Fibroblast of the conjunctiva (primary cell): ENCODE measurements at regions not wholly inside any gene's neighbourhood (a gene's known extent, or its start where the extent isn't known, plus 50 kb on each side); places are given as distances from the start of the nearest gene placed in this dataset.

Experiments used
- DNase-seq: peaks from one replicate; pipeline ENCODE4 v3.0.0-alpha.2; 2010; ENCODE audit warnings: low read depth

DNA sequence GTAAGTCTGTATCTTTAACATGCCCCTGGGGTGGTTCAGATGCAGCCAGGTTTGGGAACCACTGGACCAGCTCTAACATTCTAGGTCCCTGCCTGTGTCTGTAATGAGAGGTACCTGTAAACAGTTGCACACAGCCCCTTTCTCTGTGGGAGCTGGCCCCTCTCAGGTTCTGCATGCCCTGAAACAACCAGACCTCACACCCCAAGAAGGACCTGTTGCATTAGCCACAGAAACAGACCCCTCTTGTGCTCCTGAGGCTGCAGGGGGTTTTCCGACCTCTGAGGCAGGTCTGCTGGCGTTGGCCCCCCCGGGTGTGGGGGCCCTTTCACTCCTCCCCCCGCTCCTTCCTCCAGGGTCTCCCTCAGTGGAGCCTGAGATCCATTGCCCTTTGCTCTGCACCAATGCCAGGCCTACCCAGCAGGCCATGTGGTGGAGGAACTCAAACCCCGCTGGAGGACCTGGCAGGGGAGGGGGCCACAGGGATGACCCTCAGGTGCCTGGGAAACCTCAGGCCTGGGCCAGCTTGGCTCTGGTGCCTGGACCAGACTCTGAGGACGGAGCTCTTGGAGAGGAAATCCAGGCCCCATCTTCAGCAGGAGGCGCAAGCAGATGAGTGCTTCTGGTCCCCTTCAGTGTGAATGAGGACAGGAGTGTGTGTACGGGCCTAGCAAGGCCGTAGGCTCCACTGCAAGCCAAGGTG, 61.4 kb upstream of the PJA1 start:
- DNase-seq = no peak

DNA sequence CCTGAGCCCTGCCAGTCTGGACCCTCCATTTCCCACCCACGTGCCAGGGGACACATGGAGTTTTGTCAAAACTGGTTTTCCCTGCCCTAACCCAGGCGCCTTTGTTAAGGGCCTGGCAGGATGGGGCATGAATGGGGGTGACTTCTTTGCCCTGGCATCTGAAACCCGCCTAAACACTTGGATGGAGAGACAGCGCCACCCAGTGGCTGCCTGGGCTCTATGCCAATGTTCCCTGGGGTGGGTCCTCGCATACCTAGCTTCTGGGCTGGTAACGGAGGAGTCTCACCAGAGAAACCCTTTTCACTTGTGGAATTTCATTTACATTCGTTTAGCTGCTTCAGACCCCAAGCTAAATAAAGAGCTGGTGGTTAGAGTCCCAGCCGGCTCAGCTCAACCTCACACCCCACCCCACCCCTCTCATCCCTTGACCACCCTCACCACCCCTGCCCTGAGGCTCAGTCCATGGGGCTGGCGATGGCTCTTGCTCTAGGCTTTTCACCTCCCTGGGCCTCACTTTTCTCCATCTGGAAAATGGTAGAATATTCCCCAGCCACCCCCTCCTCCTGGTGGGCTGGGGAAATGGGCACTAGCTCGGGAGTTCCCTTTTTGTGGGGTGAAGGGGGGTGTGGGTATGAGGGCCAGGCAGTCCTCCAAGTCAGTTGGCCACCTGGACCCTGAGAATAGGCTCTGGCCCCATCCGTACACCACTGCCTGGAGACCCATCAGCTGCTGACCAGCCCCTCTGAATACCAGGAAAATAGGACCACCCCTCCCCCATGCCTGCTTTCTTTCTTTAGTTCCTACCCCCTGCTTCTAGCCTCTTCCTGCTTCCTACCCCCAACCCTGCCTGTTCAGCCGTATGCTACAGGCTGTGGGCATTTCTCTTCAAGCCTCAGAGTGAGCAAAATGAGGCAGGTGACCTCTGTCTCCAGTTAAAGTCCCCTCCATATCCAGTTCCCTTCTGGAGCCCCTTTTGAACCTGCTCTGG, 57.1 kb upstream of the PJA1 start:
- DNase-seq = peak; percentile 41

DNA sequence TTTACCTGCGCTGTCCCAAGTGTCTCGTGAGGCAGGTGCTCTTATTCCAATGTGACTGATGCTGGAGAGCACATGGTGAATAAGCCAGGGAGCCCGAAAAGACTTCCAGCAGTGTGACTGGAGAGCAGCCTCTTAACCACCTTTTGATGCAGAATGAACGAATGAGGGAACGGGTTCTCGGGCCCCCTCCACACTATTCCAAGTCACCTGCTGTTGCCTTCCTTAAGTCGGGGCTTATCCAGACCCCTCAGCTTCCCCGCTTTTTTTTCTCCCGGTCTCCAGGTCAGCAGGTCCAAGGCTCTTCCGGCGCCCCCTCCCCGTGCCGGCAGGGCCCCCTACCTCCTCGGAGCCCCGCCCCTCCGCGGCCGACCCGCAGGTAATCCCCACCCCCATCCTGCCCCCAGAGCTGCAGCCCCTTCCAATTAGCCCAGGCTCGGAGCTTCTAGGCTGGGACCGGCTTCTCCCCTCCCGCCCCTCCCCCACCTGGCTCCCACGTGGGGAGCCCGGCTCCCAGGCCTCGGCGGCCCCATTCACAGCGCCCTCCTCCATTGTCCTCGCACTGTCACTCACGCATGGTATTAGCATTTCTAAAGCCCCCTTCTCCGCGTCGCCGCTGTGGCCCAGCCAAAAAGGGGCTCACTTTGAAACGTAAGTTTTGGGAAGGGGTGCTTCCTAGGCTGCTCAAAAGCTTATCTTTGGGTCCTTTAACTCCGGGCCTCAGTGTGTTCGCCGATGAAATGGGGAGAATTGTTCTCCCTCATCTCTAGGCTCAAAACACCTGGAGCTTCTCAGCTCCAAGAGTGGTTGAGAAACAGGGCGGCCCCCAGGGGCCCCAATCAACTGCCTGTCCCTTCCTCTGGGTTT, 56.2 kb upstream of the PJA1 start:
- no peak for DNase-seq

DNA sequence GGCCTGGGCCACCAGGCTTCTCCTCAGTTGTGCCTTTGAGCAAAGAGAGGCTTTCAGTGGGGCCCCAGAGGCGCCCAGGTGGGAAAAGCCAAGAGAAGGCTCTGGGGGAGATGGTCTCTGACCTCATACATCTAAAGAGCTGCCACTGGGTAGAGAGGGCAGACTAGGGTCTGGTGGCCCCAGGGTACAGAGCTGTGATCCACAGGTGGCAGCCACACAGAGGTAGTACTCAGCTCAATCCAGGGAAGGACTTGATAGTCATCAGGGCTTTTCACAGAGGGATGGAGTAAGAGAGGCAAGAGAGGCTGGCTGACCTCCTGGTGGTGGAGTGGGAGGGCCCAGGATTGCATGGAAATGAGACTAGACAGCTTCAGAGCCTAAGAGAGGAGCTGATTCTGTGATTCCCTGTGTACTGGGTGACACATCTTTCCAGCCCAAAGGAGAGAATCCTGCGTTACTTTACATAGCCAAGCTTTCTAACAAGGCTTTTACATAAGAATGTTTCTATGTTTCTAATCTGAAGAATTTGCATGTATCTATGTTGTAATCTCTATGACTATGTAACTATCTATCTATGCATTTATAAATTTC, 53.2 kb upstream of the PJA1 start:
- no peak for DNase-seq

DNA sequence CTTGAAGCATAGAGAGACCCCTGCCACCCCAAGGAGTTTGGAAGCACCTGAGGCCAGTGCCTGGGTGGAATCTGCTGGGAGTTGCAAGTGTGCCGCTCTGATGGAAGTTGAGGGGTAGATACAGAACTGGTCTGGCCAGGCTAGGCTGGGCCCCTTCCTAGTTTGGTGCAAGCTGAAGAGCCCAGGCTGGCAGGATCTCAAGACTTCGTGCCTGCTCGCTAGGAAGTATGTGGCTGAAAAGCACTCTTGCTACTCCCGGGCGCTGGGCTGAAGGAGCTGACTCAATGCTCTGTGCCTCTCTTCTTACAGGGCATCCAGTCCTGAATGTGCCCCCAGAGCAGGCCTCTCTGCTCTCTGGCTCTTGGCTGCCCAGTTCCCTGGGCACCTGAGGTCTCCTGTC, 51.7 kb upstream of the PJA1 start:
- DNase-seq = no peak

DNA sequence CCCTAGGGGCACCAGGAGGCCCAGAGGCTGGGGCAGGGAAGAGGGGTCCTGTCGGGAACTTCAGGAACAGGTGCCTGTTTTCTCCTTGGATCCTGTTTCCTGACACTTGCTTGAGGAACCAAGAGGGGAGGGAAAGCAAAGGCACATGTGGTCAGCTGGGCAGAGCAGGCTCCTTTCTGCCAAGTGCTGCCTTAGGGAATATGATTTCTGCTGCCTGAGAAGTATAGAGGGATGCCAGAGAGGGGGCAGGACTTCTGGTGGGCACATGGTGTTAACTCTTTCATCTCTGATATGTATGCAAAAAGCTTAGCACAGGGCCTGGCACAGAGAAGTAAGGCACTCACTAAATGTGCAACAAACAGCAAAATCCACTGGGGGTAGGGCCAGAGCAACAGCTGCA, 51.2 kb upstream of the PJA1 start:
- no peak for DNase-seq

DNA sequence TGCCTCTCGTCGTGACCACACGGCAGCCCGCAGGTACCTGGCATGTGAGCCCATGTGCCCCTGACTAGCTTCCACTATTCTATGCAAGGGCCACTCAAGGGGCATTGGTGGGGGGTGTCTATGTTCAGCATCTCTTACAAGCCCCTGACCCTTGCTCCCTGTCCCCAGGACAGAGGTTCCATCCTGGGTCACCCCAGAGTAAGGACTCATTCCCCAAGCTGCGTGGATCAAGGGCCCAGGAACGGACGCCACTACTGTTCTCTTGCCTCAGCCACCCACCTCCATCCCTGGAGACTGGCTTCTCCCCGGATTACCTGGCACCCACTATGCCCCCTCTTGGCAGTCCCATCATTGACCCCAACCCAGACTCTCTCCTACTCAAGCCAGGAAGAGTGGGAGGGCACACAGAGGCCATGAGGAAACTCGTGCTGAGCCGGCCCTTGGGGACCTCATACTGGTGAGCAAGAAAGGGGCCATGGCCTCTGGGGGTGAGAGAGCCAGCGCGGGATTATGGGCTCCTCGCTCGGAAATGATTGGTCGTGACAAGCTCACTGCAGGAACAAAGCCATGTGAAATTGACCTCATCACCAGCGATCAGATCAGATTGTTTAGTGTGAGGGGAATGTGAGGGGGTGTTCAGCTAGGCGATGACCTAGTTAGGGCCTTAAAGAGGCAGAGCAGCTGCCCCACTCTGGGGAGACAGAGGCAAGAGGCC, 50.1 kb upstream of the PJA1 start:
- no peak for DNase-seq
